Activated CD4-positive, alpha-beta memory T cell treated with anti-CD3 and anti-CD28 coated beads, Interleukin-2, amount 10 ng/mL, durations not matched to agents 7 days and 5 days (primary cell): ENCODE measurements at regions not wholly inside any gene's neighbourhood (a gene's known extent, or its start where the extent isn't known, plus 50 kb on each side); places are given as distances from the start of the nearest gene placed in this dataset.

ENCODE experiments used
- CTCF ChIA-PET: fragments of 350-600 bp; sonication (Branson Sonifier 250); formaldehyde crosslinking; loops from one replicate; lab custom pipeline; 2021; ENCODE audit warnings: antibody characterized with exemption, inconsistent platforms; lab: Charles Lee
- POLR2A ChIA-PET: fragments of 350-600 bp; sonication (Branson Sonifier 250); formaldehyde crosslinking; loops from one replicate; lab custom pipeline; 2021; ENCODE audit warnings: antibody characterized with exemption; lab: Charles Lee
- DNase-seq: peaks from one replicate; pipeline ENCODE4 v3.0.0-alpha.2; 2020
- H3K27ac Mint-ChIP-seq: one replicate; pipeline ENCODE4 v1.8.0; 2021; ENCODE audit warnings: mild to moderate bottlenecking, mixed read lengths
- H3K27me3 Mint-ChIP-seq: one replicate; pipeline ENCODE4 v1.8.0; 2021; ENCODE audit warnings: mixed read lengths
- H3K36me3 Mint-ChIP-seq: one replicate; pipeline ENCODE4 v1.8.0; 2021; ENCODE audit warnings: low read depth, mixed read lengths
- H3K4me1 Mint-ChIP-seq: one replicate; pipeline ENCODE4 v1.8.0; 2021; ENCODE audit warnings: mixed read lengths
- H3K4me3 Mint-ChIP-seq: one replicate; pipeline ENCODE4 v1.8.0; 2021; ENCODE audit warnings: mild to moderate bottlenecking, mixed read lengths
- H3K9me3 Mint-ChIP-seq: one replicate; pipeline ENCODE4 v1.8.0; 2021; ENCODE audit warnings: mixed read lengths

- Mint-ChIP-seq H3K27me3 (no peaks in the 10 kb centered on the region), H3K9me3 (no peaks in the 10 kb centered on the region), H3K4me3 (no peak overlapping the region), H3K4me1 (no peaks in the 10 kb centered on the region), H3K27ac (no peak overlapping the region), H3K36me3 (no peaks in the 10 kb centered on the region)
- ChIA-PET POLR2A (interaction anchor here (1.0 kb wide), 1 partner anchor 9 kb away, joined by 3 read pairs; no protein-coding TSS in a partner anchor), CTCF (no interaction called here)
- no peak for DNase-seq
These were observed 61.5 kb downstream of the SIPA1L2 start for GRCh38 chr1:232568331-232568852.

GRCh38 chr1:232566093-232566492 is 63.8 kb downstream of the SIPA1L2 start:
- Mint-ChIP-seq H3K36me3 (no peaks in the 10 kb centered on the region), H3K27ac (no peak overlapping the region), H3K9me3 (no peaks in the 10 kb centered on the region), H3K4me3 (no peak overlapping the region), H3K4me1 (no peaks in the 10 kb centered on the region), H3K27me3 (no peaks in the 10 kb centered on the region)
- no peak for DNase-seq
- POLR2A ChIA-PET = no interaction called here
- CTCF ChIA-PET = no interaction called here

GRCh38 chr1:232562855-232563510 is 67.0 kb downstream of the SIPA1L2 start:
- Mint-ChIP-seq H3K9me3 (no peaks in the 10 kb centered on the region), H3K4me3 (no peak overlapping the region), H3K36me3 (no peaks in the 10 kb centered on the region), H3K27me3 (no peaks in the 10 kb centered on the region), H3K4me1 (peaks cover 7% of the 10 kb centered on the region), H3K27ac (no peak overlapping the region)
- POLR2A ChIA-PET = no interaction called here
- CTCF ChIA-PET = no interaction called here
- DNase-seq = no peak

GRCh38 chr1:232561381-232561780 is 68.6 kb downstream of the SIPA1L2 start:
- DNase-seq = no peak
- POLR2A ChIA-PET = no interaction called here
- Mint-ChIP-seq H3K4me1 (peaks cover 9% of the 10 kb centered on the region), H3K27me3 (no peaks in the 10 kb centered on the region), H3K4me3 (no peak overlapping the region), H3K36me3 (no peaks in the 10 kb centered on the region), H3K27ac (no peak overlapping the region), H3K9me3 (no peaks in the 10 kb centered on the region)
- CTCF ChIA-PET = no interaction called here

GRCh38 chr1:232560940-232561339 is 69.0 kb downstream of the SIPA1L2 start:
- Mint-ChIP-seq H3K27ac (no peak overlapping the region), H3K4me3 (no peak overlapping the region), H3K36me3 (no peaks in the 10 kb centered on the region), H3K27me3 (no peaks in the 10 kb centered on the region), H3K9me3 (no peaks in the 10 kb centered on the region), H3K4me1 (peaks cover 9% of the 10 kb centered on the region)
- no peak for DNase-seq
- POLR2A ChIA-PET = no interaction called here
- CTCF ChIA-PET = no interaction called here

GRCh38 chr1:232558954-232559353 is 71.0 kb downstream of the SIPA1L2 start:
- ChIA-PET CTCF (no interaction called here), POLR2A (interaction anchor here (0.9 kb wide), 1 partner anchor 9 kb away, joined by 3 read pairs; no protein-coding TSS in a partner anchor)
- Mint-ChIP-seq H3K9me3 (no peaks in the 10 kb centered on the region), H3K36me3 (no peaks in the 10 kb centered on the region), H3K27ac (no peak overlapping the region), H3K4me1 (peaks cover 9% of the 10 kb centered on the region), H3K27me3 (no peaks in the 10 kb centered on the region), H3K4me3 (no peak overlapping the region)
- DNase-seq = no peak

- Mint-ChIP-seq H3K4me3 (no peak overlapping the region), H3K36me3 (no peaks in the 10 kb centered on the region), H3K27me3 (no peaks in the 10 kb centered on the region), H3K9me3 (no peaks in the 10 kb centered on the region), H3K27ac (no peak overlapping the region), H3K4me1 (peaks cover 9% of the 10 kb centered on the region)
- ChIA-PET CTCF (no interaction called here), POLR2A (no interaction called here)
- no peak for DNase-seq
These were observed 72.3 kb downstream of the SIPA1L2 start for GRCh38 chr1:232557502-232558191.

GRCh38 chr1:232557096-232557495 is 72.8 kb downstream of the SIPA1L2 start:
- Mint-ChIP-seq H3K4me1 (peaks cover 9% of the 10 kb centered on the region), H3K4me3 (no peak overlapping the region), H3K27me3 (no peaks in the 10 kb centered on the region), H3K36me3 (no peaks in the 10 kb centered on the region), H3K9me3 (no peaks in the 10 kb centered on the region), H3K27ac (no peak overlapping the region)
- CTCF ChIA-PET = no interaction called here
- no peak for DNase-seq
- POLR2A ChIA-PET = no interaction called here

- no peak for DNase-seq
- Mint-ChIP-seq H3K27me3 (no peaks in the 10 kb centered on the region), H3K4me1 (peaks cover 9% of the 10 kb centered on the region), H3K36me3 (no peaks in the 10 kb centered on the region), H3K27ac (no peak overlapping the region), H3K9me3 (no peaks in the 10 kb centered on the region), H3K4me3 (no peak overlapping the region)
- ChIA-PET POLR2A (no interaction called here), CTCF (no interaction called here)
These were observed 73.6 kb downstream of the SIPA1L2 start for GRCh38 chr1:232556351-232556750.

- H3K9me3 Mint-ChIP-seq = no peaks in the 10 kb centered on the region
- no peaks in the 10 kb centered on the region for H3K36me3 Mint-ChIP-seq
- no peak overlapping the region for H3K27ac Mint-ChIP-seq
- no peak for DNase-seq
- H3K4me3 Mint-ChIP-seq = no peak overlapping the region
- ChIA-PET POLR2A (no interaction called here), CTCF (no interaction called here)
- peaks cover 9% of the 10 kb centered on the region for H3K4me1 Mint-ChIP-seq
- no peaks in the 10 kb centered on the region for H3K27me3 Mint-ChIP-seq
These were observed 74.3 kb downstream of the SIPA1L2 start for GRCh38 chr1:232555494-232556210.

GRCh38 chr1:232554409-232554808 is 75.5 kb downstream of the SIPA1L2 start:
- CTCF ChIA-PET = no interaction called here
- H3K4me1 Mint-ChIP-seq = peaks cover 9% of the 10 kb centered on the region

GRCh38 chr1:232553809-232554208 is 76.1 kb downstream of the SIPA1L2 start:
- ChIA-PET POLR2A (no interaction called here), CTCF (no interaction called here)
- peaks cover 4% of the 10 kb centered on the region for H3K4me1 Mint-ChIP-seq
- H3K36me3 Mint-ChIP-seq = no peaks in the 10 kb centered on the region
- H3K9me3 Mint-ChIP-seq = no peaks in the 10 kb centered on the region
- H3K4me3 Mint-ChIP-seq = no peak overlapping the region
- H3K27me3 Mint-ChIP-seq = no peaks in the 10 kb centered on the region
- no peak overlapping the region for H3K27ac Mint-ChIP-seq
- DNase-seq = no peak

More at GRCh38 chr1:232554409-232554808, 75.5 kb downstream of the SIPA1L2 start:
- Mint-ChIP-seq H3K27ac (no peak overlapping the region), H3K27me3 (no peaks in the 10 kb centered on the region), H3K9me3 (no peaks in the 10 kb centered on the region), H3K36me3 (no peaks in the 10 kb centered on the region), H3K4me3 (no peak overlapping the region)
- DNase-seq = no peak
- POLR2A ChIA-PET = no interaction called here

- Mint-ChIP-seq H3K27ac (no peak overlapping the region), H3K4me1 (peaks cover 2% of the 10 kb centered on the region), H3K36me3 (no peaks in the 10 kb centered on the region), H3K9me3 (no peaks in the 10 kb centered on the region), H3K27me3 (no peaks in the 10 kb centered on the region), H3K4me3 (no peak overlapping the region)
- no peak for DNase-seq
- POLR2A ChIA-PET = no interaction called here
- CTCF ChIA-PET = no interaction called here
These were observed 76.7 kb downstream of the SIPA1L2 start for GRCh38 chr1:232553050-232553754.
